H9 (cell line): ENCODE measurements at regions not wholly inside any gene's neighbourhood (a gene's known extent, or its start where the extent isn't known, plus 50 kb on each side); places are given as distances from the start of the nearest gene placed in this dataset.

Source experiments
- DNase-seq: peaks from one replicate; pipeline ENCODE4 v3.0.0-alpha.2; 2017
- H2AFZ ChIP-seq: one replicate; pipeline ENCODE4 v1.6.1; 2013; ENCODE audit warnings: mild to moderate bottlenecking, low read length, control low read depth, moderate library complexity
- H2AK5ac ChIP-seq: 2 replicates; pipeline ENCODE4 v1.6.1; 2013; ENCODE audit warnings: low read length, control low read depth, mixed read lengths; ENCODE audit not compliant: insufficient read length
- H2BK120ac ChIP-seq: one replicate; pipeline ENCODE4 v1.6.1; 2013; ENCODE audit warnings: low read depth, mild to moderate bottlenecking, low read length, control low read depth, inconsistent platforms; ENCODE audit not compliant: poor library complexity, severe bottlenecking
- H2BK12ac ChIP-seq: 2 replicates; pipeline ENCODE4 v1.6.1; 2013; ENCODE audit warnings: low read length, control low read depth, mixed read lengths, low read depth; ENCODE audit not compliant: insufficient read length
- H2BK15ac ChIP-seq: 2 replicates; pipeline ENCODE4 v1.6.1; 2013; ENCODE audit warnings: low read depth, low read length, control low read depth
- H2BK20ac ChIP-seq: one replicate; pipeline ENCODE4 v1.6.1; 2013; ENCODE audit warnings: low read depth, mild to moderate bottlenecking, low read length, control low read depth, inconsistent platforms; ENCODE audit not compliant: poor library complexity, severe bottlenecking
- H2BK5ac ChIP-seq: 2 replicates; pipeline ENCODE4 v1.6.1; 2013; ENCODE audit warnings: low read length, control low read depth, mixed read lengths; ENCODE audit not compliant: insufficient read length
- H3K14ac ChIP-seq: 2 replicates; pipeline ENCODE4 v1.6.1; 2013; ENCODE audit warnings: low read length, control low read depth; ENCODE audit not compliant: insufficient read depth
- H3K18ac ChIP-seq: 2 replicates; pipeline ENCODE4 v1.6.1; 2013; ENCODE audit warnings: low read depth, mild to moderate bottlenecking, mixed read lengths, low read length, control low read depth; ENCODE audit not compliant: insufficient read length
- H3K23ac ChIP-seq: 2 replicates; pipeline ENCODE4 v1.6.1; 2013; ENCODE audit warnings: low read length, control low read depth, mixed read lengths, low read depth; ENCODE audit not compliant: insufficient read length
- H3K23me2 ChIP-seq: 2 replicates; pipeline ENCODE4 v1.6.1; 2013; ENCODE audit warnings: low read depth, mild to moderate bottlenecking, mixed read lengths, low read length, control low read depth; ENCODE audit not compliant: insufficient read length, poor library complexity, severe bottlenecking
- H3K27ac ChIP-seq: 2 replicates; pipeline ENCODE4 v1.5.1; 2013; ENCODE audit warnings: low read length, control low read depth, mixed read lengths, low read depth; ENCODE audit not compliant: insufficient read length
- H3K27me3 ChIP-seq: 2 replicates; pipeline ENCODE4 v1.6.1; 2013; ENCODE audit warnings: low read length, control low read depth, inconsistent platforms; ENCODE audit not compliant: insufficient read depth
- H3K4ac ChIP-seq: 2 replicates; pipeline ENCODE4 v1.6.1; 2013; ENCODE audit warnings: low read depth, mild to moderate bottlenecking, control low read depth, inconsistent platforms, low read length, moderate library complexity
- H3K4me1 ChIP-seq: 2 replicates; pipeline ENCODE4 v1.6.1; 2013; ENCODE audit warnings: low read length, control low read depth, inconsistent platforms; ENCODE audit not compliant: insufficient read depth
- H3K4me2 ChIP-seq: 2 replicates; pipeline ENCODE4 v1.6.1; 2013; ENCODE audit warnings: low read length, control low read depth, mixed read lengths; ENCODE audit not compliant: insufficient read length, insufficient read depth
- H3K56ac ChIP-seq: 2 replicates; pipeline ENCODE4 v1.6.1; 2013; ENCODE audit warnings: low read depth, mild to moderate bottlenecking, mixed read lengths, low read length, control low read depth; ENCODE audit not compliant: insufficient read length
- H3K79me1 ChIP-seq: 2 replicates; pipeline ENCODE4 v1.6.1; 2013; ENCODE audit warnings: low read depth, mild to moderate bottlenecking, moderate library complexity, low read length, control low read depth, inconsistent platforms; ENCODE audit not compliant: insufficient read depth, poor library complexity, severe bottlenecking
- H3K79me2 ChIP-seq: 2 replicates; pipeline ENCODE4 v1.6.1; 2013; ENCODE audit warnings: low read length, control low read depth, inconsistent platforms; ENCODE audit not compliant: insufficient read depth
- H3K9ac ChIP-seq: 2 replicates; pipeline ENCODE4 v1.6.1; 2013; ENCODE audit warnings: low read length, control low read depth, mixed read lengths; ENCODE audit not compliant: insufficient read length; ENCODE audit errors: extremely low read depth
- H3K9me3 ChIP-seq: one replicate; pipeline ENCODE4 v1.6.1; 2013; ENCODE audit warnings: low read depth, low read length, inconsistent platforms; ENCODE audit not compliant: control insufficient read depth
- H3T11ph ChIP-seq: one replicate; pipeline ENCODE4 v1.6.1; 2013; ENCODE audit warnings: mild to moderate bottlenecking, low read length, control low read depth, inconsistent platforms
- H4K20me1 ChIP-seq: one replicate; pipeline ENCODE4 v1.6.1; 2013; ENCODE audit not compliant: control insufficient read depth, insufficient read length, insufficient read depth
- H4K5ac ChIP-seq: 2 replicates; pipeline ENCODE4 v1.6.1; 2013; ENCODE audit warnings: low read depth, mild to moderate bottlenecking, mixed read lengths, low read length, control low read depth; ENCODE audit not compliant: insufficient read length
- H4K8ac ChIP-seq: replicated peaks from 2 replicates; pipeline ENCODE4 v1.6.1; 2013; ENCODE audit warnings: low read length, control low read depth, mixed read lengths, low read depth; ENCODE audit not compliant: insufficient read length
- H4K91ac ChIP-seq: 2 replicates; pipeline ENCODE4 v1.6.1; 2013; ENCODE audit warnings: low read depth, mild to moderate bottlenecking, moderate library complexity, mixed read lengths, low read length, control low read depth; ENCODE audit not compliant: insufficient read length
- H3K27ac Mint-ChIP-seq, 3 experiments: 2 replicates in 2 of 3; 3 replicates in 1 of 3; pipeline ENCODE4 v1.8.0; 2020 to 2021; ENCODE audit warnings: mixed read lengths in 3 of 3, mild to moderate bottlenecking in 1 of 3, moderate library complexity in 1 of 3
- H3K27me3 Mint-ChIP-seq: 2 replicates; pipeline ENCODE4 v1.8.0; 2021; ENCODE audit warnings: low read depth, mild to moderate bottlenecking, moderate library complexity, mixed read lengths
- H3K36me3 Mint-ChIP-seq, 3 experiments: 2 replicates in 2 of 3; 3 replicates in 1 of 3; pipeline ENCODE4 v1.8.0; 2020 to 2021; ENCODE audit warnings: low read depth in 3 of 3, mixed read lengths in 3 of 3; ENCODE audit not compliant: insufficient read depth in 1 of 3
- H3K4me1 Mint-ChIP-seq, 2 experiments: 2 replicates each; pipeline ENCODE4 v1.8.0; 2020; ENCODE audit warnings: mixed read lengths in 2 of 2
- H3K4me3 Mint-ChIP-seq, 2 experiments: 2 replicates in 1 of 2; 3 replicates in 1 of 2; pipeline ENCODE4 v1.8.0; 2020 to 2021; ENCODE audit warnings: mild to moderate bottlenecking in 2 of 2, mixed read lengths in 2 of 2, moderate library complexity in 1 of 2
- H3K9me3 Mint-ChIP-seq, 2 experiments: 2 replicates in 1 of 2; 3 replicates in 1 of 2; pipeline ENCODE4 v1.8.0; 2020; ENCODE audit warnings: mild to moderate bottlenecking in 2 of 2, mixed read lengths in 2 of 2, moderate library complexity in 1 of 2
- WGBS: extraction: QIAGEN DNeasy Blood & Tissue Kit; methylation state at CpG from one replicate; pipeline ENCODE4 v1.1.7; 2013; ENCODE audit warnings: missing lambda C conversion rate, low lambda C conversion rate, mixed read lengths; ENCODE audit not compliant: insufficient read length; ENCODE audit errors: extremely low coverage; 5-methylcytosine and 5-hydroxymethylcytosine counted together
- TF ChIP-seq, protein P1 (sequence below): fragments of 200-600 bp; sonication (generic); conservative IDR thresholded peaks from 3 replicates; pipeline ENCODE4 v1.8.0; 2021; ENCODE audit warnings: antibody characterized with exemption, mild to moderate bottlenecking

DNA sequence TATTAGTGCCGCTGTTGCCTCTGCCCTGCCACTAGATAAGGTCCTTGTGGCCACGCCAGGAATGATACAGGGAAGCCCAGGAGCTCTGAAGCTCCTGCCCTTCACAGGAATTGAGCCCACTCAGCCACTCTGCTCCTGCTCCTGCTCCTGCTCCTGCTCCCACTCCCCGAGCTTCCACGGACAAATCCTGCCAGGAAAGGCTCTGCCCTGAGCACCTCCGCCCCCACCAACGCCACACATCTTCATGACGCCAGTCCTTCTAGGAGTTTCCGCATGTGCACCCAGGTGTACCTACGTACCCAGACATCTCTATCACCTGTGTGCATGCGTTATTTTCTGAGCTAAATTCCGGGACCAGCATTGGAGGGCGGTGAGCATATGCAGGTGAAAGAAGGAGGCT lies 369.1 kb downstream of the C16orf95 start:
- Histone ChIP-seq H3K9ac (no peak overlapping the region), H3K18ac (no peak overlapping the region), H3K27ac (no peak overlapping the region), H3K14ac (no peak overlapping the region), H2BK120ac (no peak overlapping the region), H3K56ac (no peak overlapping the region), H4K20me1 (no peaks in the 10 kb centered on the region), H3T11ph (no peak overlapping the region), H4K8ac (no peak overlapping the region), H4K5ac (no peak overlapping the region), H3K4me2 (no peak overlapping the region), H2AK5ac (no peak overlapping the region), H3K79me2 (no peaks in the 10 kb centered on the region), H3K9me3 (no peaks in the 10 kb centered on the region), H2AFZ (no peak overlapping the region), H2BK5ac (no peak overlapping the region), H2BK12ac (no peak overlapping the region), H3K79me1 (no peaks in the 10 kb centered on the region), H4K91ac (no peak overlapping the region), H2BK15ac (no peak overlapping the region), H3K4me1 (no peaks in the 10 kb centered on the region), H3K4ac (no peak overlapping the region), H3K27me3 (no peaks in the 10 kb centered on the region), H3K23me2 (no peaks in the 10 kb centered on the region), H2BK20ac (no peak overlapping the region), H3K23ac (no peak overlapping the region)
- Mint-ChIP-seq H3K36me3 (peaks cover 0 to 4% (median 4%) of the 10 kb centered on the region in 3 experiments; a peak in 2 of 7 replicates), H3K27me3 (peaks cover 4% of the 10 kb centered on the region; the same call in 1 of the 2 replicates), H3K27ac (no peak overlapping the region), H3K4me3 (no peak overlapping the region), H3K4me1 (peaks cover 10 to 14% of the 10 kb centered on the region in 2 experiments), H3K9me3 (peaks cover 4 to 7% of the 10 kb centered on the region in 2 experiments; a peak in 4 of 5 replicates)
- no CpG with 5 or more reads among the region's 12 CpGs for WGBS
- TF ChIP-seq, protein P1, sequence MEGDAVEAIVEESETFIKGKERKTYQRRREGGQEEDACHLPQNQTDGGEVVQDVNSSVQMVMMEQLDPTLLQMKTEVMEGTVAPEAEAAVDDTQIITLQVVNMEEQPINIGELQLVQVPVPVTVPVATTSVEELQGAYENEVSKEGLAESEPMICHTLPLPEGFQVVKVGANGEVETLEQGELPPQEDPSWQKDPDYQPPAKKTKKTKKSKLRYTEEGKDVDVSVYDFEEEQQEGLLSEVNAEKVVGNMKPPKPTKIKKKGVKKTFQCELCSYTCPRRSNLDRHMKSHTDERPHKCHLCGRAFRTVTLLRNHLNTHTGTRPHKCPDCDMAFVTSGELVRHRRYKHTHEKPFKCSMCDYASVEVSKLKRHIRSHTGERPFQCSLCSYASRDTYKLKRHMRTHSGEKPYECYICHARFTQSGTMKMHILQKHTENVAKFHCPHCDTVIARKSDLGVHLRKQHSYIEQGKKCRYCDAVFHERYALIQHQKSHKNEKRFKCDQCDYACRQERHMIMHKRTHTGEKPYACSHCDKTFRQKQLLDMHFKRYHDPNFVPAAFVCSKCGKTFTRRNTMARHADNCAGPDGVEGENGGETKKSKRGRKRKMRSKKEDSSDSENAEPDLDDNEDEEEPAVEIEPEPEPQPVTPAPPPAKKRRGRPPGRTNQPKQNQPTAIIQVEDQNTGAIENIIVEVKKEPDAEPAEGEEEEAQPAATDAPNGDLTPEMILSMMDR: no peak
- DNase-seq: no peak
